ENCODE measurements at regions not wholly inside any gene's neighbourhood (a gene's known extent, or its start where the extent isn't known, plus 50 kb on each side); places are given as distances from the start of the nearest gene placed in this dataset.

- TF ChIP-seq CTCF (conservative IDR thresholded peaks at IDR 0.05; ENCODE audit: low read length) (no peak), EZH2phosphoT487 (IDR thresholded peaks at IDR 0.05; ENCODE audit: borderline replicate concordance) (no peak)
Measured at GRCh38 chr12:63029676-63030075, 94.7 kb upstream of the PPM1H start.
